ENCODE measurements at regions not wholly inside any gene's neighbourhood (a gene's known extent, or its start where the extent isn't known, plus 50 kb on each side); places are given as distances from the start of the nearest gene placed in this dataset.

DNA sequence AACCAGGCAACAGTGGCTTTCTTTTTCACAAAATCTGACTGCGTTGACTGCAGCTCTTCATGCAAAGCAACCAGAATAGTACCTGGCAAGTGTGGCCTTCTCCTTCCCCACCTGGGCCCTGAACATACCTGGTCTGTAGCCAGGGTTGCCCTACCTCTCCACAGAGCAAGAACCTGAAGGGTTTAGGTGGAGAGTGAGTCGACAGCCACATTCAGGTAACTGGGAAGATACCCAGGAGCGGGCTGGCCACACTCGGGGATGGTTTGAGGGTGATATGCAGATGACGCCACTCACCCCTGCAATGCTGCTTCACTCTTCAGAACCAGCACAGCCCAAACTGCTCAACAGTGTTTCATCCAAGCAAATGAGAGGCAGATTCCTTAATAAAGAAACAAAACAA lies 117.3 kb downstream of the TTC32 start:
- DNase-seq (ENCODE audit: low read depth), result no peak

GRCh38 chr2:19783935-19784334 lies 117.8 kb downstream of the TTC32 start:
- DNase-seq (ENCODE audit: low read depth), result no peak

GRCh38 chr2:19776941-19777514 lies 124.8 kb downstream of the TTC32 start:
- DNase-seq (ENCODE audit: low read depth), result no peak

DNA sequence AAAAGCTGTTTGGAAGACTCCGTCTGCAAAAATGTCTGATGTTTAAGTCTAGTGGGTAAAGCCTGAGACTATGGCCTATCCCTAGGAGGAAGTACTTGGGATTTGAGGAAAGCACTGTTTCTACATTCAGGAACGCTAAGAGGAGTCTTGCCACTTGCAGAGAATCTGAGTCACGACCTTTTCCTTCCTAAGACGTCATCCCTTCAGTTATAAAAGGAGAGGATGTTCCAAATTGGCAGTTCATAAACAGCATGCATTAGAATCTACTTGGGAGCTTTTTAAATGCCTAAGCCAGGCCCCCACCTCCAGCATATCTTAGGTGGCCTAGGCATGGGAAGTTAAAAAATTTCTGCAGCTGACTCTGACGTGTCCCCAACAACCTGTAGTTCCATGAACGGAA lies 125.9 kb downstream of the TTC32 start:
- peak; percentile 97 for DNase-seq (ENCODE audit: low read depth)

DNA sequence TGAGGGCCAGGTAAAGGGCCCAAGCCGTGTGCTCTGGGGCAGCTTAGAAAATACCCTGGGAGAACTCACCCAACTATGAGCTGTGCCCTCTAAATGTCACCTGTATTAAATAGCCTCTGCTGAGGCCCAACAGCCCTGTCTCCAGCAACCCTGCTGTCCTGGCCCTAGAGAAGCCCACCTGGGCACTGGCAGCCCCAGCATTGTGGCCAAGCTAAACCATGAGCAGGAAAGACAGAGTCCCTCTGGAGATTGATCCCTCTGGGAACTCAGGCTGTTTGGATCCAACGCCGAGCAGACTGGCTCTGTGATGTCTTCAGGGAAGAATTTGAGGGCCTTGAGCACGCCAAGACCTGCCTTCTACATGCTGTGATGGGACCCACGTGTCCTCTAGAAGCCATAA lies 126.5 kb downstream of the TTC32 start:
- peak; percentile 65 for DNase-seq (ENCODE audit: low read depth)

- peak; percentile 65 for DNase-seq (ENCODE audit: low read depth)
Observed at GRCh38 chr2:19774805-19775176, 127.0 kb downstream of the TTC32 start.

GRCh38 chr2:19772981-19773380 lies 128.8 kb downstream of the TTC32 start:
- peak; percentile 86 for DNase-seq (ENCODE audit: low read depth)

DNA sequence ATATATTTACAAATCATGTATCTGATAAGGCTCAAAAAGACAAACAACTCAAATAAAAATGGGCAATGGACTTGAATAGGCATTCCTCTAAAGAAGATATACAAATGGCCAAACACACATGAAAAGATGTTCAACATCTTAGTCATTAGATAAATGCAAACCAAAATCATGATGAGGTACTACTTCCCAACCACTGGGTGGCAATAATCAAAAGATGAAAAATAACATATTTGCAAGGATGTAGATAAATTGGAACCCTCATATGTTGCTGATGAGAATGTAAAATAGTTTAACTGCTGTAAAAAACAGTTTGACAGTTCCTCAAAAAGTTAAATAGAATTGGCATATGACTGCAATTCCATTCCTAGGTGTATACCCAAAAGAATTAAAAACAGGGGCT lies 132.3 kb downstream of the TTC32 start:
- peak; percentile 33 for DNase-seq (ENCODE audit: low read depth)

GRCh38 chr2:19767899-19768298 lies 133.9 kb downstream of the TTC32 start:
- DNase-seq (ENCODE audit: low read depth), result peak; percentile 73

GRCh38 chr2:19764998-19765397 lies 136.8 kb downstream of the TTC32 start:
- DNase-seq (ENCODE audit: low read depth), result no peak

GRCh38 chr2:19763731-19764130 lies 138.1 kb downstream of the TTC32 start:
- DNase-seq (ENCODE audit: low read depth), result no peak

DNA sequence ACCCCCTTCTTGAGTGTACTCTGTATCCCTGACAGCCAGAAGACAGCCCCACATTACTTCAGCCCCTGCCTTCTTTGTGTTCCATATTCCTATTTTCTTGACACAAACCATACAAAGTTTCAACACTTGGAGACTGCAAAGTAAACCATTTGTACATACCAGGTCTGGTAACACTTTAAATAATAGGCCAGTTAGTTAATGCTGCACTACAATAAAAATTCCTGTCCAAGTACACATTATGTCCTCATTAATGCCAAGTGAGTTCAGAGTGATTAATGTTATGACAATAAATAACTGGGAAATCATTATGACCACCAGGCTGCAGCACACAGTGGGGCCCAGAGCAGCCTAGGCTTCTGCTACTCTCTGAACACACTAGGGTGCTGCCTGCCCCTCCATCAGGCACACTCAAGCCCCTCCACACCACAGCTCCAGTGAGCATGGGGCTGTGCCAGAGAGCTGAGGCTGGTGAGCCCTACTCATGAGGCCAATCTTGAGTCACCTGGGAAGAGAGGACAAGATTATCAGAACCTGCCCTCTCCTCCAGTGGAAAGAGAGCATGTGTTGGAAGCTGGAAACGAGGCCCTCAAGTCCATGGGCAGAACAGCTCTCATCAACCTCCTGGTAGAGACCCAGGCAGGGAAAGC lies 138.7 kb downstream of the TTC32 start:
- DNase-seq (ENCODE audit: low read depth), result peak; percentile 47

DNA sequence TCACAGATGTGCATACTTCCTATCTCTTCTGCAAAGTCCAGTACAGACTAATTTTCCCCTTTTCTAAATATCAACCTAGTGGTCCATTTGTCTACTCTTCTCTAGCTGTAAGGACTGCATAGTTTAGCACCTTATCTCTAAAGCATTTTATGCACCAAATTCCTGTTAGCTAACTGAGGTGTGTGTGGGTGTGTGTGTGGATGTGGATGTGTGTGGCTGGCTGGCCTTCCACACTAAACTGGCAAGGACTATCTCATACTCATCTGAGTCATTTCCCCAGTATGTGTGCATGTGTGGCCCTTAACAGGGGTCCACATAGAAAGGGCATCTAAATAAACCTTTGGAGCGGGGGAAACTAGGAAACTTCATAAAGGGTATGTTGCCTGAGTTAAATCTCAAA lies 139.6 kb downstream of the TTC32 start:
- DNase-seq (ENCODE audit: low read depth), result no peak

GRCh38 chr2:19759880-19760279 lies 141.9 kb downstream of the TTC32 start:
- DNase-seq (ENCODE audit: low read depth), result no peak

GRCh38 chr2:19758658-19759057 lies 143.1 kb downstream of the TTC32 start:
- DNase-seq (ENCODE audit: low read depth), result no peak

GRCh38 chr2:19757586-19757985 lies 144.2 kb downstream of the TTC32 start:
- no peak for DNase-seq (ENCODE audit: low read depth)

DNA sequence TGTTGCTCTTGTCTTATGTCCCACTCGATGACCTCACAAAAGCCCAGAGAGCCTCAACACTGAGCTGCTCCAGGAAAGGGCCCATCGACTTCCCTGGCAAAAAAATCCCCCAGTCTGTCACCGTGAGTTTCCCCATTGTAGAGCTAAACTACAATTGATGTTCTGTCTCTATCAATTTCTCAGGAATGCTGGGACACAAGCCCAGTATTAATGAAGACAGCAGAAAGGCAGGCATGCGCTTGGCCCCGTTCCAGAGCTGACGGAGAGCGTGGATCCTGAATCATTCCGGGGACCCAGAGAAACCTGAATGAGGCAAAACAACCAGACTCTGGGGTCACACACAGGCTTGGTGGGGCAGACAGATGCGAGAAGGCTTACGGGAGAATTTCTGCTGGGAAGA lies 146.9 kb downstream of the TTC32 start:
- DNase-seq (ENCODE audit: low read depth), result no peak

DNA sequence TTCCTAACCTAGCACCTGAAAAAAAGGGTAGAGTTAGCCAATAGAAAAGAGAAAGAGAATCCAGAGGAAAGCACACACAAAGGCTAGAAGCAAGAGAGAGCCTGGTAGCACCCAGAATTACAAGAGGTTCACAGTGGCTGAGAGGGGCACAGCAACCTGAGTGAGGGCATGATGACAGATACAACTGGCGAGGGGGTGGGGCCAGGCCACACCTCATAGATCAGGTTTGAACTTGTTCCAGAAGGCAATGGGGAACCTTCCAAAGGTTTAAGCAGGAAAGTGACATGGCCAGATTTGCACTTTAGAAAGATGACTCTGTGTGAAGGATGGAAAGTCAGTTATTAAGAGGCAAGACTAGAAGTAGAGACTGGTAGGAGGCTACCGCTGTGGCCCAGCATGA lies 148.0 kb downstream of the TTC32 start:
- DNase-seq (ENCODE audit: low read depth), result no peak

DNA sequence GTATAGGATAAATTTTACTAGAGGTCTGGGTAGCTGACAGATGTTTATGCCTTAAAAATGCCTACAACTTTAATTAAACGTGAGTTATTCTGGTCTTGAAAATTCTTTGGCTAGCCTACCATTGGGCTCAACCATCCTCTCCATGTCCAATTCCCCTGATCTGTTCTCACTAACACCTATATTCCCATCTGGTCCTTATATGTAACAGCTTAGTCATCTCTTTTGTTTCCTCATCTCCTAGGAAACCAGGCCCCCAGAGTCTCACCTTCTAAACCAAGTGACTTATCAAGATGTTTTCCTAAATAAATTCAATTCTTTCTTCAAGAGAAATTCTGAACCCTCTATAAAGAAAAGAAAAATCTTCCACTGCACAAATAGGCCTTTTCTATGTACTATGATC lies 148.5 kb downstream of the TTC32 start:
- DNase-seq (ENCODE audit: low read depth), result no peak

GRCh38 chr2:19752500-19752899 lies 149.3 kb downstream of the TTC32 start:
- DNase-seq (ENCODE audit: low read depth), result no peak

- no peak for DNase-seq (ENCODE audit: low read depth)
Observed at GRCh38 chr2:19751631-19752030, 150.2 kb downstream of the TTC32 start.

- no peak for DNase-seq (ENCODE audit: low read depth)
Observed at GRCh38 chr2:19750136-19750535, 151.6 kb downstream of the TTC32 start.

DNA sequence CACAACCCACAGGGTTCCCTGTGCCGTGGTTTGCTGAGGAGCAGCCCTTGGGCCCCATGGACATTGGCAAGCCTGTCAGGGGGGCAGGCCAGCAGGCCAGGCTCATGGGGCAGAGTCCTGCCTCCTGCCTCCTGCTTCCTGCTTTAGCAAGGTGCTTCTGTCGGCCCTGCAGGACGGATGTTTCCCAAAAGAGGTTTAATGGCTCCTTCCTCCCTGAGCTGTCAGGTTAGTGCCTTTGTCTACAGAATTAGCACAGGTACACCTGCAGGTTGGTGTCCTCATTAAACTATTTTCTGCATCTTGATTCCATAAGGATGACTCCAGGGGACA lies 152.3 kb downstream of the TTC32 start:
- no peak for DNase-seq (ENCODE audit: low read depth)

DNA sequence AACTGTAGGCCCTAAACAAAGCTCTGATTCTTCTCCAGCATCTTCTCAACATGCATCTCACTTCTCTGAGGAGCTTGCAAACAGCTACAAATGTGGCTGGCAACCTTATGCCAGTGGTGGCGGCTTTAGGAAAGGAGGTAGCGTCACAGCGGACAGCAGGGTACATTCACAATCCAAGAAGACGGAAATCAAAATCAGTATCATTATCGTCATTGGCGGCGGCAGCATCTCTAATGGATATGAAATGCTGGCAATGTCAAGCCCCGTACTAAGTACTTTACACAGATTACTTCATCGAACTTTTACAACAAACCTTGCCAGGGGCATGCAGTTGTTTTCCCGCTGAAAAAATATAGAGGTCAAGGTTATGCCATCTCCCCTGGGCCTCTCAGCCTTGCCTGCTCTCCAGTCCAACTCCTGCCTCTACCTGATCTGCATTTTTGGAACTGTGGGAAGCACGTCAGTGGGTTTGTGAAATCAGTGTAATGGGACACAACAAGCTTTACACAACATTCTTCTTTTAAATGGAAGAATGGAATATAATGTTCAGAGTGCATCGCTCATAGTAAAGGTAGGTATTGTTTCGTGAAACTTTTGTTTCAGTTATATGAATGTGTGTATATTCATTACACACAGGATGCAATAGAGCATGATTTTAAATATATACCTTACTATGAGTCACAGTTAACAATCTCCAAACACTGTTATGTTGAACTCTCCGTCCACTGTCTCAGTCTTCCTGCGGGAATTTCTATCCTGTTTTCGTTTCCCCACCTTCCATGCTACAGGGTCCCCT lies 152.9 kb downstream of the TTC32 start:
- DNase-seq (ENCODE audit: low read depth), result no peak

Measured in EH (cell line).